NCI-H2029 treated with DMSO at 0.1 percent for 48 hours (cell line): ENCODE measurements at regions not wholly inside any gene's neighbourhood (a gene's known extent, or its start where the extent isn't known, plus 50 kb on each side); places are given as distances from the start of the nearest gene placed in this dataset.
"Not testable (repeated sequence)": the region's sequence is repeated elsewhere in the genome, so short reads cannot be mapped to it uniquely, and the experiment has no call there.

Experiments
- DNase-seq: peaks from one replicate; lab custom pipeline; 2025; lab: John Stamatoyannopoulos, UW

GRCh38 chr7:3094701-3095445 lies 51.2 kb upstream of the CARD11 start:
- DNase-seq = no peak

- DNase-seq = no peak
Observed at GRCh38 chr7:3097734-3098133, 54.1 kb upstream of the CARD11 start.

GRCh38 chr7:3102159-3102558 lies 58.5 kb upstream of the CARD11 start:
- DNase-seq = no peak

GRCh38 chr7:3103614-3104398 lies 60.1 kb upstream of the CARD11 start:
- DNase-seq = no peak

GRCh38 chr7:3105856-3106255 lies 62.2 kb upstream of the CARD11 start:
- DNase-seq = no peak

GRCh38 chr7:3106361-3106826 lies 62.7 kb upstream of the CARD11 start:
- no peak for DNase-seq

GRCh38 chr7:3107228-3107763 lies 63.6 kb upstream of the CARD11 start:
- DNase-seq = no peak

GRCh38 chr7:3107889-3108570 lies 64.4 kb upstream of the CARD11 start:
- no peak for DNase-seq

GRCh38 chr7:3109311-3109915 lies 65.7 kb upstream of the CARD11 start:
- DNase-seq = no peak

GRCh38 chr7:3112479-3113134 lies 68.9 kb upstream of the CARD11 start:
- DNase-seq = no peak

GRCh38 chr7:3114917-3115316 lies 71.2 kb upstream of the CARD11 start:
- no peak for DNase-seq

- no peak for DNase-seq
Observed at GRCh38 chr7:3117081-3117480, 73.4 kb upstream of the CARD11 start.

- no peak for DNase-seq
Observed at GRCh38 chr7:3117488-3118231, 74.0 kb upstream of the CARD11 start.

GRCh38 chr7:3119352-3119927 lies 75.8 kb upstream of the CARD11 start:
- DNase-seq = not testable (repeated sequence)

GRCh38 chr7:3119963-3120362 lies 76.3 kb upstream of the CARD11 start:
- DNase-seq = no peak

- DNase-seq = no peak
Observed at GRCh38 chr7:3120513-3120912, 76.8 kb upstream of the CARD11 start.

GRCh38 chr7:3128857-3129490 lies 85.3 kb upstream of the CARD11 start:
- DNase-seq = no peak

- DNase-seq = no peak
Observed at GRCh38 chr7:3133811-3134385, 90.2 kb upstream of the CARD11 start.

- no peak for DNase-seq
Observed at GRCh38 chr7:3134745-3135144, 91.1 kb upstream of the CARD11 start.

GRCh38 chr7:3135626-3136025 lies 92.0 kb upstream of the CARD11 start:
- no peak for DNase-seq
